Central memory CD4-positive, alpha-beta T cell (primary cell): ENCODE measurements at regions not wholly inside any gene's neighbourhood (a gene's known extent, or its start where the extent isn't known, plus 50 kb on each side); places are given as distances from the start of the nearest gene placed in this dataset.

Source experiments
- DNase-seq: peaks from one replicate; pipeline ENCODE4 v3.0.0; 2022

DNA sequence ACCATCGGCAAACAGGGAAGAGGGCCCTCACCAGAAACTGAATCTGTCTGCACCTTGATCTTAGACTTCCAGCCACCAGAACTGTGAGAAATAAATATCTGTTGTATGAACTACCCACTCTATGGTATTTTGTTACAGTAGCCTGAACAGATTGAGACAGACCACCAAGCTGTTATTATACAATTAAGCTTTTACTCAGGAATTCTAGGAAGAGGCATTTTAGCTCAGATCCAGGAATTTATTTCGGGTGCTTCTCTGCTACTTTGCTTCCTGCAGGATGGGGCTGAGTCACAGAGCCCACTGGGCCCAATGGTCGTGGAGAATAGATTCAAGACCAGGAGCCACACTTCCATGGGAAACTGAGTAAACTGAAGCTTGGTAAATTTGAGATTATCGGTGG, 145.5 kb upstream of the PFN2 start:
- DNase-seq: no peak

DNA sequence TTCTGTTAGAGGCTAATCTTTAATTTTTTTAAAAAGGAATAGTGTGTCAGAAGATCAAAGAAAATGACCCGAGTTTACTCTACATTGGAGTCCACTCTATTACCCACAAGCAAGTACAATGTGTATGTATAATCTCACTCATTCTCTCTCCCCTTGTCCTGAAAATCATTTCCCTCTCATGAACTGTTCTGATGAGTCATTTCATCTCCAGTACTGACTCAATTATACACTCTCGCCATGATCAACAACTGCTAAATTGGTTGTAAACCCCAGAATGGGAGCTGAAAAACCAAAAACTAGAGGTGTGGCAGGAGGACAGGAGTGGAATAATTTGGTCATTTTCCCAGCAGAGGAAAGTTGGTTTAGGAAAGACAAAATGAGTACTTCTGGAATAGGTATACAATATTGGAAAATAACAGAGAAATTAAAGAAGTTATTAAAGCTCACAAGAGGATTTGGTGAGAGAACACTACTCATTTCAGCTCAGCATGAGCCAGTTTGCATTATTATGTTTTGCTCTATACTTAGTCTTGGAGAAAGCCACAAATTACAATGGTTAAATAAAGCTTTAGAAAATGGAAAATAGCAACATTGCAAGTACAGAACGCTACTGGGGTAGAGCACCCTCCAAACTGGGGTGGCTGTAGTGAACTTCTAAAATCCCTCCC, 144.3 kb upstream of the PFN2 start:
- DNase-seq: no peak

DNA sequence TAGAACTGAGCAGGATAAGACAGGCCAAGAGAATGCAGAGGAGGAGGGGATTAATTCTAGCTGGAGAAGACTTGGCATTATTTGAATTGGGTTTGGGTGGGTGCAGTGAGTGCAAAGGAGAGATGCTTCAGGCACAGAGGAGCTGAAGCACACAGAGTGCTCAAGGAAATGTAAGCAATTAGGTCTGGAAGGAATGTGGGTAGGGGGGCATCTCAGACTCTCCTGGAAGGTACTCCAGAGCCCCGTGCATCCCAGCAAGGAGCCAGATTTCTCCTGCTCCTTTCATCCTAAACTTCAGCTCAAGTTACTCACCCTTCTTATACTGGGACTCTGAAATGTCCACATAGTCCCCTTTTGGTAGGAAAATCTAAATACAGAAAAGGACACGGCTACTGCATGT, 143.6 kb upstream of the PFN2 start:
- DNase-seq: no peak

DNA sequence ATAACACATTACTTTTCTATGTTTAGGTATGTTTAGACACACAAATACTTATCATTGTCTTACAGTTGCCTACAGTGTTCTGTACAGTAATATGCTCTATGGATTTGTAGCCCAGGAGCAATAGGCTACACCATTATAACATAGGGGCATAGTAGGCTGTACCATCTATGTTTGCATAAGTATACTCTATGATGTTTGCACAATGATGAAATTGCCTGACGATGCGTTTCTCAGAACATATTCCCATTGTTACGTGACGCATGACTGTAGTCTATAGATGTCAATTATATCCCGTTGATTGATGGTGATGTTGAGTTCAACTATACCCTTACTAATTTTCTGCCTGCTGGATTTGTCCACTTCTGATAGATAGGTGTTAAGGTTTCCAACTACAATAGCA, 139.4 kb upstream of the PFN2 start:
- no peak for DNase-seq

DNA sequence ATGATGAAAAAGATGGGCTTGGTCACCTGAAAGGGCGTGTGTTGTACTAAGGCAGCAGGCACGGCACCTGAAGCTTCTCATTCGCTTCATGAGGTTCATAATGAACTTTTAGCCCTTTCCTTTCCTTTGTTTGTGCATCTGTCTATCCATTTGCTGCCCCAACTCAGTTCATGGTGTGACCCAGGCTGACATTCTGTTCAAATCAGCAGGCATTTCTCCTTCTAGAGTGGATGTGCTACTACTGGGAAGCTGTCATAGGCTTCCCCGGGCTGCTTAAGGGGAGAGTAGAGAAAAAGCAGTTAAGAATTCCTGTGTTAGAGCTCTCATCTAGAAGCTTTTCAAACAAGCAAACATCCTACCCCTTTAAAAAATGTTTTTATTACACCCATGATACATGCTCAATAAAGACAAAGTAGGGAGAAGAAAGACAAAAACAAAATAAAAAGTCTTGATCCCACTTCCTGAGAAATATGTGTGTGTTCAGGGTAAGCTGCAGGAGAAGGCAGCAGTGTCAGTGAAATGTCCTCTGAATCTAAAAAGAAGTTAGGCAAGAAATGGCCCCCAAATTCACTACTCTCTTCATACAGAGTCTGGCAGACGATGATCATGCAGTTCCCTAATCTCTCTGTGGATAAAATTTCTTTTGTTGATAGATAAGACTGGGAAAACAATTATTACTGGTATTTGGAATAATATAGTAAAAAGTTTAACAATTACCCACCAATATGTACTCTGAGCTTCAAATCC, 136.9 kb upstream of the PFN2 start:
- no peak for DNase-seq

DNA sequence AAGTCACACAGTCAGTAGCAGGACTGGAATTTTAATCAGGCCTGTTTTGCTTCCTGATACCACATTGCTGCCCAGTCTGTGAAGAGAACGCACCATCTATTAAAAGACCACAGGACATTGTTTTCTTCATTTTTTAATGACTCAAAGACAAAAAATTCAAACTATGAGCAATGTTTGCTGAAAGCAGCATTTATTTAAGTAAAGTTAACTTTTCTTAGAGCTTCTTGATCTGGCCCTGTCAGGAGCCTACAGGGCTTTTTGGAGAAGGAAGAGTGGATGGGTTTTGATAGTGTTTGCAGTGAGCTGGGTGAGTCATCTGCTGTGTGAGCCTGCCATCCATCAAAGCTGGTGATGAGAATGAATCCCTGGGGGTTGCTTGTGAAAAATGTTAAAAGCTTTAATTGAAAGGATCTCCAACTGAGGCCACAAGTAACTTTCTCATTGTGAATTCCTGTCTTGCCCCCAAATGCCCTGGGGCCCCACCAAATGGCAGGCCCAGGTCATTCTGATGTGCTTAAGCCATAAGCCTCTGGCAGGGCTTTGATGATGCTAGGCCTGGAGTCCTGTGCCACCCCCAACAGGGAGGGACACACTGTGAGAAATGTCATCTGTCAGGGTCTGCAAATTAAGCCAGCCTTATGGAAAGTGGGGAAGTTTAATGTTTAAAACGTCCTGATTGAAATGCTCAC, 136.2 kb upstream of the PFN2 start:
- DNase-seq: no peak

DNA sequence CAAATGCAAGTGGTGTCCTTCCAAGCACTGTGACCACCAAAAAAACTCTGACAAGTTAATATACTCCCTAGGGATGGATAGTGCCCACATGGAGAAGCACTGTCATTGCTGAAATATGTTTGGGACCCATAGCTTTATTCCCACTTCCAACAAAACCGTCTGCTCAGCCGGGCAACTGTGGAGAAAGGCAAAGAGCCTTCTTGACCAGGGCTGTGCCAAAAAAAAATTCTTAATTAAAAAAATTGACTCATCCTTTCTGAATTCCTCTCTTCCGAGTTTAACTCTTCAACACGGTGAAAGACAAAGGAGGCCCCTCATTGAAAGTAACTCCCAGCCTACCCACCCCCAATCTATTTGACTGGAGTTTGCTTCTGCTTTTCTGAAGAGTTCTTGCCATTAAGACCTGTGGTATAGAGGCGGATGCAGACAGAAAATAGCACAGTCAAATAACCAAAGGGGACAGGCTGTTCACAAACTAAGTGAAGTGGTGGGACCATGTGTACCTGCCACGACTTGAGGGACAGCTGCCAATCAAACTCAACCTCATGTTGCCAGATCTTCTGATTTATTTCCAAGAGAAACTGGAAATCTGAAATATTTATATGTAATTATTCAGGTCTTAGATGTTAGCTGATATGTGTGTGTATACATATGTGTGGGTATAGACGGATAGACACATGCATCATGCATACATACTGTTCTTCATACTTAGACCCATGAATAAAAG, 135.4 kb upstream of the PFN2 start:
- DNase-seq: no peak

DNA sequence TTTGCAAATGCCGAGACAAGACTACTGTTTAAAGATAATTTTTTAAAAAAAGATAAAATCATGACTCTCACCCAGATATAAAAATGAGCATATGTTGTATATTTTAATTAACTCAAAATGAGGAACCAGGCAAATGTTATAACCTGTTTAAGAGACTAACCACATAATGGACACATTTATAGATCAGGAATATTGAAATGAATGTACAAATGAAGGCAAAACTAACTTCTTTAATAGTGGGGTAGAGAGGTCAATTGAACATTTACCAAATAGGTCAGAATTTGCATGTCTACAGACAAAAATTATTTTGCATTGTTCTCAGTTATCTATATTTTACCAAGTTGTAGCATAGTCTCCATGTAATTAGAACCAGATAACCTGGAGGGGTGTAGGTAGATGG, 134.3 kb upstream of the PFN2 start:
- no peak for DNase-seq

DNA sequence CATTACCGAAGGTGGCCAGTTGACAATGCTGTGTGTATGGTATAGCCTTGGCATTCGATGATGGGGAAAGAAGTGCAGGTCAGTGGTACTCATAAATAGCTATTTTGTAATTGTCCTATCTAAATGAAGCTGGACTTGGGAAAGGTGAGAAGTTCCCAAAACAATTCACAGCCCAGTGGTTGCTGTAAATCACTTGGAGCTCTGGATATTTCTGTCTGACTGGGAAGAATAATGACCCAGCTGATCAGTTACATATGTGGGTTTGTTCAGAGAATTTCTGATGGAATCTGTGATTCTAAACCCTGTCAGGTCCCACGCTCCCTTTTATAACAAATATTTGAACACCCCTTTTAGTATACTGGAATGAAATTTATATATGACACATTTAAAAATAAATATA, 133.9 kb upstream of the PFN2 start:
- DNase-seq: no peak

DNA sequence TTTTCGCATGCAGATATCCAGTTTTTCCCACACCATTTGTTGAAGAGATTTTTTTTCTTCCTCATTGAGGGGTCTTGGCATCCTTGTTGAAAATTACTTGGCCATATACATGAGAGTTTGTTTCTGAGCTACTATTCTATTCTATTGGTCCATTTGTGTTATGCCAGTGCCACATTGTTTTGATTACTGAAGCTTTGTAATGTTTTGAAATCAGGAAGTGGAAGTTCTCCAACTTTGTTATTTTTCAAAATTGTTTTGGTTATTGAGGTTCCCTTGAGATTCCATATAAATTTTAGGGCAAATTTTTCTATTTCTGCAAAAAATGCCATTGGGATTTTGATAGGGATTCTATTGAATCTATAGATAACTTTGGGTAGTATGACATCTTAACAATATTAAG, 130.3 kb upstream of the PFN2 start:
- DNase-seq: no peak

DNA sequence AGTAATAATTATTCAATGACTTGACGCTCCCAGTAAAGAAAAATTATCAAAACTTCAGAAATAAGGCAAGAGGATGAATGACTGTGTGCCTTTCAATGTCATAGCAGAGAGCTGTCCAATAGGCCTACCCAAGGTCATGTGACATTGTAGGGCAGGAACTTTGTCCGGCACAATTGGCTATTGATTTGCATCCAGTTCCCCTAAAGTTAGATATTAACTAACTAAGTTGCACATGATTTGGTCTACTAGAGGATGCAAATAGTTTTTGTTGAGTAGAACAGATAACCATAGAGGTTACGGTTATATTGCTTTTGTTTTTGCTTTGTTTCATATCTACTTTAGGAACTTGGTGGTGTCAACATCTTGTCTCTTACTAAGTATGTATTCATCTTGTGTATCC, 127.9 kb upstream of the PFN2 start:
- no peak for DNase-seq

DNA sequence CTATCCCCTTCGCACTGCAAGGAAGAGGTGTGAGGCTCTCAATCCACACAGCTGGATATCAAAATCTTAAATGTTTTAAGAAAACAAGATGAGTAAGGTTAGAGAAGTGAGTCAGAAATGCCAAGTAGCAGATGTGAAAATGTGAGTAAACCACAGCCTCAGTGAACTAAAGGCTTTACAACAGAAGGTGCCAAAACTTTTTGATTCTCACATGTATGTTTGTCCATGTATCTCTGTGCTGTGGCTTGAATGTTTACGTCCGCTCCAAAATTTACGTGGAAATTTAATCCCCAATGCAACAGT, 126.8 kb upstream of the PFN2 start:
- DNase-seq: no peak

DNA sequence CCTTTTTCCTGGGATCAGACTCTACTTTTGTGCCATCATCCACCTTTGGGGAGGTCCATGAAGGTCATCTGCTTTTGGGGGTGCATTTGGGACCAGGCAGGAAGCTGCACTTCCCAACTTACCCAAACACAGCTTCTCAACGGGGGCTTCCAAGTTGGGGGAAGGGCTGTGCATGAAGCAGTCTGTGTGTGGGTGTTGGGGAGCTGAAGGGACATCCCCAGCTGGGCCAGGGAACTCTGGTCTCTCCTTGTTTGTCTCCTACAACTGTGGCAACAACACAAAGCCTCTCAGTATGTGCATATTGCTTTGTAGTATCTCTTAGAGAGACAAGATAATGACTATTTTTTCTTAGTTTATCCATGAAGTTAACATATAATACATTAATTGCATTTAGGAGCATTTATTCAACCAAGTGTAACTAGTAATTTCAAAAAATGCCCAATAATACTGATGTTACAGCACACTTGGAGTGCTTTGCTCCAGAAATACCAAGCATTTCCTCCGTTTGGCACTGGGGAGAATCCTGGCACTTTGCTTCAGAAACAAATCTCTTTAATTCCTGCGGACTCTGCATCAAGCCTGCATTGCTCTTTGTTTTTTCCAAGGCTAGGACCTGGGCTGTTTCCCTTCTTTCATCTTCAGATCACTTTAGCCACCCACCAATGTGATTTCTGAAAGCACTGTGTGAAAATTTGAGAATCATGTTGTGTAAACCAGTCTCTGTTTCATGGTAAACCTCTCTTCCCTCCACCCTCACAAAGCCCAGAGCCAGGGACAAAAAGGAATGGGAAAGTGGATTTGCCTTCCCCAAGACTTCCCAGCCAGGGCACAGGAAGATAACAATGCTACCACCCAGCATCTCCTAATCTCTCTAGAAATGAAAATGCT, 126.2 kb upstream of the PFN2 start:
- DNase-seq: no peak

DNA sequence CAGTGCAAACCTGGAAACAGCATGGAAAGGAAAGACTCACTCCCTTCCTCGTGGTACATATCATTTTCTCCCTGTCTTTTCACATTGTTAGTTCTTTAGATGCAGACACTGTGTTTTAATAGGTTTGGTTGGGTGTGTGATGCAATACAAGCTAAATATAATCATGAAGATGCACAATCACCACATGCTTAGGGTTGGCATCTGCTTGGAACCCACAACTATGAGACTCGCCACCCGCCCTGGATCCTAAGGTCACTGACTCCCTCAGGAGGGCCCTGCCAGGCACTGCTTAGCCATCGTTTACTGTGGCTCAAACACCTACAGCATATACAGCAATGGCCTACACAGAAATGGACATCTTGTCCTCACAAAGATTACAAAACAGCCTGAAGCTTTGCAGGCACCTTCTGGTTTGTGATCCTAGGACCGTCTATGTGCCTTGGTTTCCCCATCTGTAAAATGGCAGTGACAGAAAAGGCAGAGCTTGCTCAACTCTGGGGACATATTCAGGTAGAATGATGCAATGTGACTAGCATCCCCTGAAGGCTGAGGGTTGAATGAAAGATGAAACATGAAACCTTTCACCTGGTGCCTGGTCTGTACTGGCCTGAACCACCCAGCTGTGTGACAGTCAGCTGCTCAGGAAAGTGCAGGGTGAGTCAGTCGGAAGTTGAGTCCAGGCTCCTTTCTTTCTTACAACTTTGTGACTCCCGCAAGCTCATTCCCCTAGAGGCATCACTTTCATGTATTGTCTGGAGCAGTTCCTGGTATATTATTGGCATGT, 123.6 kb upstream of the PFN2 start:
- no peak for DNase-seq

DNA sequence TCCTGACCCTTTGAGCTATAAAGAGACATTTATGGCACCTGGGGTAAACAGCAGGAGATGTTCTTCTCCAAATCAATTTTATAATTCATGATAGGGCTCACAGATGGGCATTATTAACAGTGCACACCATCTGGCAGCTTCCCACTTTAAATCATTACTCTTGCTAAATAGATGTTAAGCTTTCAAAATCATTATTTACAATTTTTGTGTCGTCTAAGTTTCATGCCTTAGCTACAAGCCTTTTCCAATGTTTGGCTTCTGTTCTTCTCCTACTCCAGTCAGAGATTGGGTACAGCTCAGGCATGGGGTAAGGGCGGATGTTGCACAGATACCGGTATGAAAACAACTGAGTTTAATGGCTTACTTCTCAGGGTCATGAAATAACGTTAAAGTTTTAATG, 120.9 kb upstream of the PFN2 start:
- DNase-seq: no peak

DNA sequence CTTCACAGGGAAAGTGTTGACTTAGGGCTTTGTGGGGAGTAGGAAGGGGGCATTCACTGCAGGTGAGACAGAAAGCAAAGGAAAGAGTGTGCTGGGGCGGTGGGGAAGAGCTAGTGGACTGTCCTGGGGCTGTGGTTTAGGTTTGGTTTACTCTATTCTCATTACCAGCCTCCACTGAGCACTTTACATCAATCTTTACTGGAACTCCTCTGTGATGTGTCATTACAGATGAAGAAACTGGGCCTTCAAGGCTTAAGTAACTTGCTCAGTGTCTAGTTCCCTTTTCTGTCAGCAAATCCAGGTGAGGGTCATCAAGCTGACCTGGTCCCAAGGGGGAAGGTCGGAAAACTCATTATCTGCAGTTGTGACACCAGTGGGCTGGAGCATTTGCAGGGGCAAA, 120.2 kb upstream of the PFN2 start:
- no peak for DNase-seq

DNA sequence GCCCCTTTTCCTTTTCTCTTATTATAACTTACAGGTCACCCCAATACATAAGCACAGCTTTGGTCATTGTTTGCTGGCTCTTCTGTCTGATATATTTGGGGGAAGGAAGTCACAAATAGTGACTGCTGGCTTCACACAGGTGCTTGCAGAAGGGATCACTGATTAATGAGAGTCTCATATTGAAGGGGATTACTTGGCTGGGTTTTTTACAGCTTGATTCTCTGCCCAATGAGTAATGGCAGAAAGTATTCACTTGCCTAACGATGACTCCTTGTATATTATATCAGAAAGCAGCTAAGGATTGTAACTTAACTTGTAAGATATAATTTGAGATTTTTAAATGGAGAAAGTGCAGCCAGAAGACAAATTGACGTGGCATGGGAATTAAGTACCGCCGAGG, 119.3 kb upstream of the PFN2 start:
- no peak for DNase-seq

DNA sequence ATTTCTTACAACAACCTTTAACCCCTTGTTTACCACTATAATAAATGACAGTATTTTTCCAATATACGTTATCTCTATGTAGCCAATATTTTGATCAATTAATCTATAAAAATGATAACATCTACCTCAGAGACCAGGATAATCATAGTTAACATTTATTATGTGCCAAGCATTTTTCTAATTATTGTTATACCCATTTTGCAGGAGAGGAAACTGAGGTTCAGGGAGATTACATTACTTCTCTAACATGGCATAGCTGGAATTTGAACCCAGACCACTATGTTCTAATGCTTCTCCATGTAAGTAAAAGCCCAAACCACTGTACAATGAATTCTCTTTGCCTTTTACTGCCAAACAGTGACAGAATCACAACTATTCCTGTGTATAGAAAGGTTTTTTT, 113.4 kb upstream of the PFN2 start:
- no peak for DNase-seq

DNA sequence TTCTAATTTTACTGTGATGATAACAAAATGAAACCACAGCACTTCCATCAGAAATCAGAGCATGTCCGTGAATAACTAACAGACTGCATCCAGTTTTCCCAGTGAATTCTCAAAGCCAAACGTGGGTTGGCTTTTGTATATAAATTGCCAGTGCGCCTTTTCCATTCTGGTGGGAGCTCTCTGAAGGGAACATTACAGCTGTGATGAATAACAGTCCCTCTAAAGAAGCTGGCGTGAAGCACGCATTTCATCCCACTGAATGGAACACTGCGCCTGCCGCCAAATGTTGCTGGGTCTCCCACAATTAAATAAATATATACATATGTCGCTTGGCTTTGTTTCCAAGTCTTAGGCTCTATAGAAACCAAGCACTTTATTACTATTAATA, 113.0 kb upstream of the PFN2 start:
- no peak for DNase-seq

DNA sequence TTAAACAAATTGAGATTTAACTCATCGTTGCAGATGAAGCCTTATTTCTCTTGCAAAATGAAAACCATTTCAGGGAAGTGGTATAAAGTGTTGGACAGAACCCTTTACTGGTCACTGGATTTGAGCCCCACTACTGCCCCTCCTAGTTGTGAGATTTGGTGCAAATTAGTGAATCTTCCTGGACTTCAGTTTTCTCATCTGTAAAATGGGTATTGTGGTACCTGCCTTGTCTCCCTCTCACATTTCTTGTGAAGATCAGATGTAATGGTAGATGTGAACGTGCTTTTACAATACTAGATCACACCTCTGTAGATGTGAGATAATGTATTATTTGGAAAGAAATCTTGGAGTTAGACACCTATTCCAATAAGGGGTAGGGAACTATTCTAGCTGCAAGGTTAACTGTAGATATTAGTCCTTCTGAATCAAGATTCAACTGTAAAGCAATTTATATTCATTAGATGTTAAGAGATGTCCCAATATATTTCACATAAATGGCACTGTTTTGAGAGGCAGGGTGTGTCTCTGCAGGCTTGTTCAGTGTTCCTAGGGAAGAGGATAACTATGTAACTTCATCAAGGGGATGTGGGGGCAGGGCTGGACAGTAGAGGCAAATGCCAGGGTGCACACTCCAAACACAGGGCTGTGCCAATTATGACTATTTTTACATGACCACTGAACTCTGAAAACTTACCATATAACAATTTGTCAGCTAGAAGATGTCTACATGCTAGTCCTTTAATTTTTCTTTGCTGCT, 112.4 kb upstream of the PFN2 start:
- no peak for DNase-seq

DNA sequence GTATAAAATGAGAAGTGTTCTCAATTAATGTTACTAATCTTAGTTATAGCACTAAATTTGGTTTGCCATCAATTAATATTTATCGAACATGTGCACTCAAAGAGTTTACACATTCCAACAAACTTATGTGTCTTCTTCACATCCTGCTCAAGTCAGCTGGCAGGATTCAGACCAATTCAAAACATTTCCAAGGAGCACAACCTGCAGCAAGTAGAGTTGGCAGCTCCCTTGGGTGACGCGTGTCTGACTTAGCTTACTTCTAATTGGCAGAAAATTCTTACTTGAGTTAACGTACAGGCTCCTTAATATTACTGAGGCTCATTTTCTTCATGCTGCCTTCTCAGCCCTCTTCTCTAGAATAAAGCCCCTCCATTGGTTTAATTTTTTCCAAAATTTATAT, 110.4 kb upstream of the PFN2 start:
- no peak for DNase-seq
